Omental fat pad (tissue), 3 donors: ENCODE measurements at regions not wholly inside any gene's neighbourhood (a gene's known extent, or its start where the extent isn't known, plus 50 kb on each side); places are given as distances from the start of the nearest gene placed in this dataset.

ENCODE experiments used
- ATAC-seq: fragments of 150-250 bp; one replicate; pipeline ENCODE4 v1.9.1; 2016; ENCODE audit warnings: mild to moderate bottlenecking, moderate library complexity; ENCODE audit not compliant: low FRiP score
- DNase-seq: peaks from one replicate; pipeline ENCODE4 v3.0.0-alpha.2; 2019; ENCODE audit warnings: low spot score
- CTCF ChIP-seq, 3 donors: fragments of 450-650 bp; IDR thresholded peaks; one replicate each; pipeline ENCODE4 v1.5.1; 2016 to 2017; ENCODE audit warnings: antibody characterized with exemption in 3 of 3, mild to moderate bottlenecking in 3 of 3, moderate library complexity in 2 of 3

DNA sequence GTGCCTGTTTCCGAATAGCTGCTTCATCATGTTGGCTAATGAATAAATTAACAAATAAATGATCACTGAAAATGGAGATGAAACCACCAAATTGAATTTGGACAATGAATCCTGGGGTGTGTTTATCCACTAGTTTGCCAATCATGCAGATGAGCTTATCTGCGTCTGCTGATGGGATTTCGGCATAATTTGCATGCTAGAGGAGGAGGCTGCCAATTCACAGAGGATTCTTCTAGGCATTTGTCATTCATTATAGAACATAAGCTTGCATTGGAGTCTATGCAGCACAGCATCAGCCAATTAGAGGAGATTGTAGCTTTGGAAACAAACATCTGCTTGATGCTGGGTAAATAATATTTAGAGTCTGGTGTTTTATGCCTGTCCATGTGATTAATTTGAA lies 123.1 kb downstream of the NPIPB5 start:
- DNase-seq: no peak
- ATAC-seq: no peak
- no peak for TF ChIP-seq CTCF (IDR thresholded peaks at IDR 0.05)

GRCh38 chr16:22634954-22635353 lies 124.3 kb downstream of the NPIPB5 start:
- TF ChIP-seq CTCF (IDR thresholded peaks at IDR 0.05): no peak
- ATAC-seq (no peak), DNase-seq (no peak)

DNA sequence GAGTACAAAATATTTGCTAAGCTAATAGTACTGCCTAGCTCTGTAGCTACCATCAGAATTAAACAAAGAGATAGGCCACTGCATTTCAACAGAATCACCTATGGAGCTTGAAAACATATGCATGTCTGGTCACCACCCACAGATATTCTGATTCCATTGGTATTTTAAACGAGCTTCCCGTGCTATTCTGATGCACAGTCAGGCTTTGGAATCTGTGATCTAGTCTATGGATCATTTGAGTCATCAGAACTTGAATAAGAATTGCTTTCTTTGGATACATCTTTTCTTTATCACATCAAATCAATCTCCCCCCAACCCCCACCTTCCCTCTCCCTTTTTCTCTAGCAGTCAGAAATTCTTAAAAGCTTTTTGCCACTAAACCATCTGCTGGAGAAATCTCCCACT lies 124.7 kb downstream of the NPIPB5 start:
- ATAC-seq (no peak), DNase-seq (no peak)
- TF ChIP-seq CTCF (IDR thresholded peaks at IDR 0.05): no peak

DNA sequence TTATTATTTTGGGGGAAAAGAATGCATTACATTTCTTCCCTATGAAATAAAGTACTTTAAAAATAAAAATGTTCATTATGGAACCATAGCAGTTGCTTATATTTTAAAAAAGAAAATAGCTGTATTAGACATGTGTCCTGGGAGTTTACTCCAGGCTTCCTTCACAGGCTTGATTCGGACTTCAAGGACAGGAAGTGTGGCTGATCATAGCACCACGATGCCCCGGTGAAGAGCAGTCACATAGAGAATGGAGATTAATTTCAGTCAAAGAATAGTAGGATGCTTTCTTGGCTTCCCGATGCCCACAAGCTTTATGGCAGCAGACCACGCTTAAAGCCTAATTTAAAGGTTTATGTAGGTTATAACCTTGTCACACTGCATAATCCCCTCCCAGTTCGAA lies 125.1 kb downstream of the NPIPB5 start:
- DNase-seq (no peak), ATAC-seq (no peak)
- TF ChIP-seq CTCF (IDR thresholded peaks at IDR 0.05): no peak

DNA sequence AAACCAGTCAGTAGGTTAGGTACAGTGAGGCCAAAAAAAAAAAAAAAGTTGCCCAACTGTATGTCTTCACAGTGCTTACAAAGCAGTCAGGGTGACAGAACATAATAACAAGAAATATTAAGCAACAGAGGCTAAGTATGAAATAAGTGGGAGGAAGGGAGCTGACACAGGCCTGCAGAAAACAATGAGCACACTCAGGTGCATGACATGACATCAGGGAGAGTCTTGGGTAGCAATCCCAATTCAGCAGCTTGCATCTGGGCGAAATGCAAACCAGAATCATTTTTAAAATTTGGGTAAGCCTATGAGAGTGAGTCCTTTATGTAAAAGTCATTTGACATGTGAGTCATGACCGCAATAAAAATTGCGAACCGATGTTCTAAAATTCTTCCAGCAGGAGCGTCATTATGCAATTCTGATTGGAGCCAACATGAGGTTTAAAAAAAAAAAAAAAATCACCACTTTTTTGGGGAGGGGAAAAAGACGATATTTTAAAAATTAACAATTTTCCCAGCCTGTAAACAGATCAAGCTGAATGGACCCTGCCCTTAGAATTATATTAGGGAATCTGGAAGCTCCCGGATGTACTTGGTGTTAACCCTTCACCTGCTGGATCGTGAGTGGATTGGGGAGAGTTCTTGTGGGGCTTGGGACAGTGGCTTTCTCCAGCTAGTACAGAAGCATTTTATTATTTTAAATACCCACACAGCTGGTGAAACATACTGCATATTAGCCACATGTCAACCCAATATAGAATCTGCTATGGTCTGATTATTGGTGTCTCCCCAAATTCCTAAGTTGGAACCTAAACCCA lies 127.9 kb downstream of the NPIPB5 start:
- ATAC-seq: no peak
- no peak for DNase-seq
- no peak for TF ChIP-seq CTCF (IDR thresholded peaks at IDR 0.05)

GRCh38 chr16:22641131-22641628 lies 130.5 kb downstream of the NPIPB5 start:
- DNase-seq (no peak), ATAC-seq (no peak)
- TF ChIP-seq CTCF (IDR thresholded peaks at IDR 0.05): no peak
